Spleen (tissue), 11 donors: ENCODE measurements at regions not wholly inside any gene's neighbourhood (a gene's known extent, or its start where the extent isn't known, plus 50 kb on each side); places are given as distances from the start of the nearest gene placed in this dataset.

Source experiments
- DNase-seq: peaks from one replicate; pipeline ENCODE4 v3.0.0-alpha.2; 2020
- H3K27ac ChIP-seq, 8 donors: fragments of 200-600 bp; sonication (generic) in 7 of 8; 1 replicate in 4 of 8; 2 replicates in 4 of 8; pipeline versions ENCODE4 v1.5.0 to v1.8.0; 2016 to 2021; ENCODE audit warnings: inconsistent platforms in 4 of 8, mild to moderate bottlenecking in 4 of 8, moderate library complexity in 1 of 8
- H3K27me3 ChIP-seq, 7 donors: fragments of 200-600 bp; sonication (generic) in 6 of 7; replicated peaks in 1 of 7; 1 replicate in 4 of 7; 2 replicates in 3 of 7; pipeline versions ENCODE4 v1.5.0 to v1.8.0; 2016 to 2021; ENCODE audit warnings: inconsistent platforms in 3 of 7, mild to moderate bottlenecking in 1 of 7
- H3K36me3 ChIP-seq, 6 donors: fragments of 200-600 bp; sonication (generic) in 5 of 6; 1 replicate in 4 of 6; 2 replicates in 2 of 6; pipeline versions ENCODE4 v1.5.0 to v1.8.0; 2016 to 2021; ENCODE audit warnings: inconsistent platforms in 2 of 6
- H3K4me1 ChIP-seq, 6 donors: fragments of 200-600 bp; sonication (generic) in 5 of 6; 1 replicate in 3 of 6; 2 replicates in 3 of 6; pipeline versions ENCODE4 v1.5.0 to v1.8.0; 2016 to 2021; ENCODE audit warnings: inconsistent platforms in 3 of 6
- H3K4me3 ChIP-seq, 8 donors: fragments of 200-600 bp; sonication (generic) in 7 of 8; 1 replicate in 4 of 8; 2 replicates in 4 of 8; pipeline versions ENCODE4 v1.5.0 to v1.8.0; 2016 to 2021; ENCODE audit warnings: inconsistent platforms in 4 of 8, mild to moderate bottlenecking in 4 of 8, moderate library complexity in 2 of 8
- H3K9me3 ChIP-seq, 8 donors: fragments of 200-600 bp; sonication (generic) in 7 of 8; 1 replicate in 4 of 8; 2 replicates in 4 of 8; pipeline versions ENCODE4 v1.5.0 to v1.8.0; 2016 to 2021; ENCODE audit warnings: inconsistent platforms in 4 of 8
- CTCF ChIP-seq, 11 experiments: fragments of 200-600 bp in 7 of 11; fragments of 450-650 bp in 4 of 11; sonication (generic) in 4 of 11; IDR thresholded peaks in 8 of 11; conservative IDR thresholded peaks in 3 of 11; 1 replicate in 7 of 11; 2 replicates in 4 of 11; pipeline versions ENCODE4 v1.4.0 to v1.8.0; 2016 to 2021; ENCODE audit warnings: antibody characterized with exemption in 11 of 11, inconsistent platforms in 4 of 11, mild to moderate bottlenecking in 1 of 11
- POLR2A ChIP-seq, 3 donors: fragments of 450-650 bp; IDR thresholded peaks; one replicate each; pipeline ENCODE4 v1.5.1; 2017; ENCODE audit warnings: antibody characterized with exemption in 3 of 3, mild to moderate bottlenecking in 1 of 3
- POLR2AphosphoS5 ChIP-seq, 3 donors: sonication (generic); formaldehyde crosslinking; IDR thresholded peaks; one replicate each; pipeline ENCODE4 v1.5.1; 2017; ENCODE audit warnings: antibody characterized with exemption in 3 of 3
- WGBS, 5 donors: extraction: QIAGEN DNeasy Blood & Tissue Kit in 3 of 5; methylation state at CpG; one replicate each; pipeline versions ENCODE4 v1.1.5 to v1.1.7; 2013 to 2018; 5-methylcytosine and 5-hydroxymethylcytosine counted together
- intact Hi-C: fragments of 100-400 bp; cut with DNase I; formaldehyde crosslinking; loops from one replicate; pipeline ENCODE4 v1.15.0; 2023; ENCODE audit warnings: low total_unique reads
- donor health status: healthy with polysubstance abuse.
- donor health status: DM: no; HTN: no; CAD: no; lungs with moderate emphysema.
- donor health status: DM: no; HTN: no; CAD: no.
- donor health status: Bipolar disorder and iron deficiency.
- donor health status: healthy.
- donor health status: DM: no; HTN: no; CAD: no.
- donor health status: DM: yes; HTN: yes; CAD: no.

- no peak overlapping the region for H3K27ac ChIP-seq
- no peak for DNase-seq
- intact Hi-C loops: no loop called here
- no peak overlapping the region for H3K4me3 ChIP-seq
- no peaks in the 10 kb centered on the region for H3K36me3 ChIP-seq
- H3K27me3 ChIP-seq: no peaks in the 10 kb centered on the region
- H3K4me1 ChIP-seq: no peaks in the 10 kb centered on the region
- WGBS, 5 donors: 93 to 98% (median 94%) methylated on average over 5 of the region's 5 CpGs
- peaks cover 0 to 26% (median 21%) of the 10 kb centered on the region in 8 donors for H3K9me3 ChIP-seq
- TF ChIP-seq POLR2AphosphoS5 (IDR thresholded peaks at IDR 0.05) (no peak), CTCF (IDR thresholded peaks at IDR 0.05 in 8 of 11, conservative IDR thresholded peaks at IDR 0.05 in 3 of 11) (no peak), POLR2A (IDR thresholded peaks at IDR 0.05) (no peak)
These were observed 479.9 kb upstream of the BTBD3 start for GRCh38 chr20:11437611-11438380.

GRCh38 chr20:11438412-11438811, 479.3 kb upstream of the BTBD3 start:
- TF ChIP-seq CTCF (IDR thresholded peaks at IDR 0.05 in 8 of 11, conservative IDR thresholded peaks at IDR 0.05 in 3 of 11) (no peak), POLR2A (IDR thresholded peaks at IDR 0.05) (no peak), POLR2AphosphoS5 (IDR thresholded peaks at IDR 0.05) (no peak)
- intact Hi-C loops: no loop called here
- no peaks in the 10 kb centered on the region for H3K4me1 ChIP-seq
- no peaks in the 10 kb centered on the region for H3K27me3 ChIP-seq
- H3K4me3 ChIP-seq: no peak overlapping the region
- H3K9me3 ChIP-seq: peaks cover 0 to 26% (median 21%) of the 10 kb centered on the region in 8 donors
- DNase-seq: no peak
- WGBS, 5 donors: 86 to 94% (median 87%) methylated on average over 6 of the region's 6 CpGs
- no peaks in the 10 kb centered on the region for H3K36me3 ChIP-seq
- H3K27ac ChIP-seq: no peak overlapping the region

GRCh38 chr20:11443382-11444119, 474.1 kb upstream of the BTBD3 start:
- peaks cover 0 to 4% (median 0%) of the 10 kb centered on the region in 6 donors for H3K4me1 ChIP-seq
- no peaks in the 10 kb centered on the region for H3K27me3 ChIP-seq
- H3K4me3 ChIP-seq: no peak overlapping the region
- H3K27ac ChIP-seq: no peak overlapping the region
- H3K36me3 ChIP-seq: no peaks in the 10 kb centered on the region
- TF ChIP-seq POLR2A (IDR thresholded peaks at IDR 0.05) (no peak), POLR2AphosphoS5 (IDR thresholded peaks at IDR 0.05) (no peak), CTCF (IDR thresholded peaks at IDR 0.05 in 8 of 11, conservative IDR thresholded peaks at IDR 0.05 in 3 of 11) (no peak)
- intact Hi-C loops: no loop called here
- WGBS, 5 donors: 50 to 69% (median 60%) methylated on average over 3 of the region's 3 CpGs
- no peak for DNase-seq
- H3K9me3 ChIP-seq: no peaks in the 10 kb centered on the region

GRCh38 chr20:11445161-11445560, 472.5 kb upstream of the BTBD3 start:
- Histone ChIP-seq H3K4me3 (no peak overlapping the region), H3K27me3 (no peaks in the 10 kb centered on the region), H3K36me3 (no peaks in the 10 kb centered on the region), H3K4me1 (peaks cover 0 to 4% (median 0%) of the 10 kb centered on the region in 6 donors), H3K9me3 (no peaks in the 10 kb centered on the region), H3K27ac (no peak overlapping the region)
- intact Hi-C loops: no loop called here
- TF ChIP-seq POLR2A (IDR thresholded peaks at IDR 0.05) (no peak), CTCF (IDR thresholded peaks at IDR 0.05 in 8 of 11, conservative IDR thresholded peaks at IDR 0.05 in 3 of 11) (no peak), POLR2AphosphoS5 (IDR thresholded peaks at IDR 0.05) (no peak)
- 41 to 64% (median 56%) methylated on average over 3 of the region's 3 CpGs for WGBS, 5 donors
- no peak for DNase-seq
